Liver (tissue), 3 donors: ENCODE measurements at regions not wholly inside any gene's neighbourhood (a gene's known extent, or its start where the extent isn't known, plus 50 kb on each side); places are given as distances from the start of the nearest gene placed in this dataset.
"Not testable (repeated sequence)": the region's sequence is repeated elsewhere in the genome, so short reads cannot be mapped to it uniquely, and the experiment has no call there.

Experiments
- FOXA2 ChIP-seq: IDR thresholded peaks from 2 replicates; pipeline ENCODE4 v1.6.1; 2016; ENCODE audit warnings: antibody characterized with exemption
- GABPA ChIP-seq, 2 donors: IDR thresholded peaks in 1 of 2; conservative IDR thresholded peaks in 1 of 2; 2 replicates each; pipeline ENCODE4 v1.6.1; 2016; ENCODE audit warnings: antibody characterized with exemption in 2 of 2, mild to moderate bottlenecking in 1 of 2, moderate library complexity in 1 of 2
- HNF4A ChIP-seq, 2 donors: conservative IDR thresholded peaks; 2 replicates each; pipeline ENCODE4 v1.6.1; 2016; ENCODE audit warnings: antibody characterized with exemption in 2 of 2, mild to moderate bottlenecking in 2 of 2
- HNF4G ChIP-seq: IDR thresholded peaks from 2 replicates; pipeline ENCODE4 v1.6.1; 2016; ENCODE audit warnings: antibody characterized with exemption
- NR2F2 ChIP-seq: IDR thresholded peaks from 2 replicates; pipeline ENCODE4 v1.6.1; 2016; ENCODE audit warnings: antibody characterized with exemption
- RAD21 ChIP-seq, 2 donors: IDR thresholded peaks; 2 replicates each; pipeline ENCODE4 v1.6.1; 2016; ENCODE audit warnings: antibody characterized with exemption in 2 of 2, mild to moderate bottlenecking in 2 of 2
- SP1 ChIP-seq: IDR thresholded peaks from 2 replicates; pipeline ENCODE4 v1.6.1; 2018; ENCODE audit warnings: antibody characterized with exemption, mild to moderate bottlenecking
- TAF1 ChIP-seq: conservative IDR thresholded peaks from 2 replicates; pipeline ENCODE4 v1.6.1; 2016; ENCODE audit warnings: antibody characterized with exemption, mild to moderate bottlenecking
- YY1 ChIP-seq: IDR thresholded peaks from 2 replicates; pipeline ENCODE4 v1.6.1; 2016; ENCODE audit warnings: antibody characterized with exemption, mild to moderate bottlenecking
- TF ChIP-seq, protein P1 (sequence below): fragments of 150-350 bp; IDR thresholded peaks from 2 replicates; pipeline ENCODE4 v1.5.1; 2017; ENCODE audit warnings: improper control_type of control experiment, low read depth, low read length; ENCODE audit not compliant: missing input control
- TF ChIP-seq, protein P2 (sequence below): IDR thresholded peaks from 2 replicates; pipeline ENCODE4 v1.6.1; 2016; ENCODE audit warnings: antibody characterized with exemption
- TF ChIP-seq, protein P3 (sequence below): IDR thresholded peaks from 2 replicates; pipeline ENCODE4 v1.6.1; 2016; ENCODE audit warnings: antibody characterized with exemption
- TF ChIP-seq, protein P4 (sequence below): IDR thresholded peaks from 2 replicates; pipeline ENCODE4 v1.6.1; 2016; ENCODE audit warnings: antibody characterized with exemption, mild to moderate bottlenecking
- TF ChIP-seq, protein P5 (sequence below): IDR thresholded peaks from 2 replicates; pipeline ENCODE4 v1.6.1; 2016; ENCODE audit warnings: antibody characterized with exemption
- donor health status: healthy.
- donor health status: healthy.

DNA sequence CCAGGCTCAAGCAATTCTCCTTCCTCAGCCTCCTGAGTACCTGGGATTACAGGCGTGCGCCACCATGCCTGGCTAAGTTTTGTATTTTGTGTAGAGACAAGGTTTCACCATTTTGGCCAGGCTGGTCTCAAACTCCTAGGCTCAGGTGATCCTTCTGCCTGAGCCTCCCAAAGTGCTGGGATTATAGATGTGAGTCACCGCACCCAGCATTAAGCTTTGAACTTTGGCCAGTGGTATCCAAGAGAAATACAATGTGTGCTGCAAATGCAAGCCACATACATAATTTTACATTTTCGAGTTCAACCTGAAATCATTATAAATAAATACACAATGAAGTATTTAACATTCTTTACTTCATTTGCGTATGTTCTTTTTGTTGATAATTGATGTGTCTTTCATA is 82.9 kb upstream of the VKORC1L1 start:
- TF ChIP-seq, protein P1, sequence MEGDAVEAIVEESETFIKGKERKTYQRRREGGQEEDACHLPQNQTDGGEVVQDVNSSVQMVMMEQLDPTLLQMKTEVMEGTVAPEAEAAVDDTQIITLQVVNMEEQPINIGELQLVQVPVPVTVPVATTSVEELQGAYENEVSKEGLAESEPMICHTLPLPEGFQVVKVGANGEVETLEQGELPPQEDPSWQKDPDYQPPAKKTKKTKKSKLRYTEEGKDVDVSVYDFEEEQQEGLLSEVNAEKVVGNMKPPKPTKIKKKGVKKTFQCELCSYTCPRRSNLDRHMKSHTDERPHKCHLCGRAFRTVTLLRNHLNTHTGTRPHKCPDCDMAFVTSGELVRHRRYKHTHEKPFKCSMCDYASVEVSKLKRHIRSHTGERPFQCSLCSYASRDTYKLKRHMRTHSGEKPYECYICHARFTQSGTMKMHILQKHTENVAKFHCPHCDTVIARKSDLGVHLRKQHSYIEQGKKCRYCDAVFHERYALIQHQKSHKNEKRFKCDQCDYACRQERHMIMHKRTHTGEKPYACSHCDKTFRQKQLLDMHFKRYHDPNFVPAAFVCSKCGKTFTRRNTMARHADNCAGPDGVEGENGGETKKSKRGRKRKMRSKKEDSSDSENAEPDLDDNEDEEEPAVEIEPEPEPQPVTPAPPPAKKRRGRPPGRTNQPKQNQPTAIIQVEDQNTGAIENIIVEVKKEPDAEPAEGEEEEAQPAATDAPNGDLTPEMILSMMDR, result not testable (repeated sequence)
- TF ChIP-seq, protein P2, sequence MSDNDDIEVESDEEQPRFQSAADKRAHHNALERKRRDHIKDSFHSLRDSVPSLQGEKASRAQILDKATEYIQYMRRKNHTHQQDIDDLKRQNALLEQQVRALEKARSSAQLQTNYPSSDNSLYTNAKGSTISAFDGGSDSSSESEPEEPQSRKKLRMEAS, result not testable (repeated sequence)
- TF ChIP-seq, protein P3, sequence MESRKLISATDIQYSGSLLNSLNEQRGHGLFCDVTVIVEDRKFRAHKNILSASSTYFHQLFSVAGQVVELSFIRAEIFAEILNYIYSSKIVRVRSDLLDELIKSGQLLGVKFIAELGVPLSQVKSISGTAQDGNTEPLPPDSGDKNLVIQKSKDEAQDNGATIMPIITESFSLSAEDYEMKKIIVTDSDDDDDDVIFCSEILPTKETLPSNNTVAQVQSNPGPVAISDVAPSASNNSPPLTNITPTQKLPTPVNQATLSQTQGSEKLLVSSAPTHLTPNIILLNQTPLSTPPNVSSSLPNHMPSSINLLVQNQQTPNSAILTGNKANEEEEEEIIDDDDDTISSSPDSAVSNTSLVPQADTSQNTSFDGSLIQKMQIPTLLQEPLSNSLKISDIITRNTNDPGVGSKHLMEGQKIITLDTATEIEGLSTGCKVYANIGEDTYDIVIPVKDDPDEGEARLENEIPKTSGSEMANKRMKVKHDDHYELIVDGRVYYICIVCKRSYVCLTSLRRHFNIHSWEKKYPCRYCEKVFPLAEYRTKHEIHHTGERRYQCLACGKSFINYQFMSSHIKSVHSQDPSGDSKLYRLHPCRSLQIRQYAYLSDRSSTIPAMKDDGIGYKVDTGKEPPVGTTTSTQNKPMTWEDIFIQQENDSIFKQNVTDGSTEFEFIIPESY, result not testable (repeated sequence)
- not testable (repeated sequence) for TF ChIP-seq GABPA (IDR thresholded peaks at IDR 0.05 in 1 of 2, conservative IDR thresholded peaks at IDR 0.05 in 1 of 2); RAD21 (IDR thresholded peaks at IDR 0.05); FOXA2; SP1; YY1; HNF4A (conservative IDR thresholded peaks at IDR 0.05); TAF1; HNF4G; NR2F2
- TF ChIP-seq, protein P4, sequence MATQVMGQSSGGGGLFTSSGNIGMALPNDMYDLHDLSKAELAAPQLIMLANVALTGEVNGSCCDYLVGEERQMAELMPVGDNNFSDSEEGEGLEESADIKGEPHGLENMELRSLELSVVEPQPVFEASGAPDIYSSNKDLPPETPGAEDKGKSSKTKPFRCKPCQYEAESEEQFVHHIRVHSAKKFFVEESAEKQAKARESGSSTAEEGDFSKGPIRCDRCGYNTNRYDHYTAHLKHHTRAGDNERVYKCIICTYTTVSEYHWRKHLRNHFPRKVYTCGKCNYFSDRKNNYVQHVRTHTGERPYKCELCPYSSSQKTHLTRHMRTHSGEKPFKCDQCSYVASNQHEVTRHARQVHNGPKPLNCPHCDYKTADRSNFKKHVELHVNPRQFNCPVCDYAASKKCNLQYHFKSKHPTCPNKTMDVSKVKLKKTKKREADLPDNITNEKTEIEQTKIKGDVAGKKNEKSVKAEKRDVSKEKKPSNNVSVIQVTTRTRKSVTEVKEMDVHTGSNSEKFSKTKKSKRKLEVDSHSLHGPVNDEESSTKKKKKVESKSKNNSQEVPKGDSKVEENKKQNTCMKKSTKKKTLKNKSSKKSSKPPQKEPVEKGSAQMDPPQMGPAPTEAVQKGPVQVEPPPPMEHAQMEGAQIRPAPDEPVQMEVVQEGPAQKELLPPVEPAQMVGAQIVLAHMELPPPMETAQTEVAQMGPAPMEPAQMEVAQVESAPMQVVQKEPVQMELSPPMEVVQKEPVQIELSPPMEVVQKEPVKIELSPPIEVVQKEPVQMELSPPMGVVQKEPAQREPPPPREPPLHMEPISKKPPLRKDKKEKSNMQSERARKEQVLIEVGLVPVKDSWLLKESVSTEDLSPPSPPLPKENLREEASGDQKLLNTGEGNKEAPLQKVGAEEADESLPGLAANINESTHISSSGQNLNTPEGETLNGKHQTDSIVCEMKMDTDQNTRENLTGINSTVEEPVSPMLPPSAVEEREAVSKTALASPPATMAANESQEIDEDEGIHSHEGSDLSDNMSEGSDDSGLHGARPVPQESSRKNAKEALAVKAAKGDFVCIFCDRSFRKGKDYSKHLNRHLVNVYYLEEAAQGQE, result not testable (repeated sequence)
- TF ChIP-seq, protein P5, sequence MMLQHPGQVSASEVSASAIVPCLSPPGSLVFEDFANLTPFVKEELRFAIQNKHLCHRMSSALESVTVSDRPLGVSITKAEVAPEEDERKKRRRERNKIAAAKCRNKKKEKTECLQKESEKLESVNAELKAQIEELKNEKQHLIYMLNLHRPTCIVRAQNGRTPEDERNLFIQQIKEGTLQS, result not testable (repeated sequence)
